BLaER1 treated with 17β-estradiol and CSF1 and Interleukin-3, amounts not matched to agents 10 nM and 100 nM (cell line): ENCODE measurements at regions not wholly inside any gene's neighbourhood (a gene's known extent, or its start where the extent isn't known, plus 50 kb on each side); places are given as distances from the start of the nearest gene placed in this dataset.

Experiments
- H3K27ac ChIP-seq, 11 experiments: shearing (Covaris generic); formaldehyde crosslinking; 2 replicates each; pipeline ENCODE4 v1.8.1; 2022
- H3K27me3 ChIP-seq, 11 experiments: shearing (Covaris generic); formaldehyde crosslinking; 2 replicates each; pipeline ENCODE4 v1.8.1; 2022
- H3K36me3 ChIP-seq, 11 experiments: shearing (Covaris generic); formaldehyde crosslinking; 2 replicates each; pipeline ENCODE4 v1.8.1; 2022
- H3K4me1 ChIP-seq, 10 experiments: shearing (Covaris generic); formaldehyde crosslinking; 2 replicates each; pipeline ENCODE4 v1.8.1; 2022
- H3K4me2 ChIP-seq, 11 experiments: shearing (Covaris generic); formaldehyde crosslinking; 2 replicates each; pipeline ENCODE4 v1.8.1; 2022
- H3K4me3 ChIP-seq, 10 experiments: shearing (Covaris generic); formaldehyde crosslinking; 2 replicates each; pipeline ENCODE4 v1.8.1; 2022
- H3K9ac ChIP-seq, 11 experiments: shearing (Covaris generic); formaldehyde crosslinking; 2 replicates each; pipeline ENCODE4 v1.8.1; 2022
- H3K9me3 ChIP-seq, 11 experiments: shearing (Covaris generic); formaldehyde crosslinking; replicated peaks in 1 of 11; 2 replicates each; pipeline ENCODE4 v1.8.1; 2022
- H4K20me1 ChIP-seq, 11 experiments: shearing (Covaris generic); formaldehyde crosslinking; 2 replicates each; pipeline ENCODE4 v1.8.1; 2022
- Cebpa-rat ChIP-seq, 11 experiments: shearing (Covaris generic); IDR thresholded peaks; 2 replicates each; pipeline ENCODE4 v1.8.1; 2022

DNA sequence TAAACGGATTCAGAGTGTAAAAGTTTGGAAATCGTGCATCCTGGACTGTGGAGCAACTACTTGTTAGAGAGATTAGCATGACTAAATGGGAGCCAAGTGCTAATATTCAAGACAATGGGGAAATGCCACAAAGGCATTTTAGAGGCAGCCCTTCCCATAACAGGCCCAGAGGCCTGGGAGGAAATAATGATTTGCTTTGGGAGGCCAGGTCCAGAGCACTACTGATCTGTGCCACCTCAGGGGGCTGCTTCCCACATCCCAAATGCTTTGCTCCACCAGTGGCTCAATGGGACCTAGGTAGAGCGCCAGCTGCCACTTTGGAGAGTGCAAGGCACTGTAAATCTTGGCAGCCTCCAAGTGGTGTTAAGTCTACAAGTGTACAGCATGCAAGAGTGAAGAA is 91.9 kb upstream of the HSF2 start:
- H3K9me3 ChIP-seq: peaks cover 13 to 24% (median 19%) of the 10 kb centered on the region in 11 experiments
- no peak overlapping the region for H3K4me2 ChIP-seq
- no peaks in the 10 kb centered on the region for H3K4me1 ChIP-seq
- no peaks in the 10 kb centered on the region for H4K20me1 ChIP-seq
- TF ChIP-seq Cebpa-rat (IDR thresholded peaks at IDR 0.05): no peak
- no peak overlapping the region for H3K4me3 ChIP-seq
- H3K27ac ChIP-seq: no peak overlapping the region
- H3K9ac ChIP-seq: no peak overlapping the region
- no peaks in the 10 kb centered on the region for H3K36me3 ChIP-seq
- no peaks in the 10 kb centered on the region for H3K27me3 ChIP-seq

DNA sequence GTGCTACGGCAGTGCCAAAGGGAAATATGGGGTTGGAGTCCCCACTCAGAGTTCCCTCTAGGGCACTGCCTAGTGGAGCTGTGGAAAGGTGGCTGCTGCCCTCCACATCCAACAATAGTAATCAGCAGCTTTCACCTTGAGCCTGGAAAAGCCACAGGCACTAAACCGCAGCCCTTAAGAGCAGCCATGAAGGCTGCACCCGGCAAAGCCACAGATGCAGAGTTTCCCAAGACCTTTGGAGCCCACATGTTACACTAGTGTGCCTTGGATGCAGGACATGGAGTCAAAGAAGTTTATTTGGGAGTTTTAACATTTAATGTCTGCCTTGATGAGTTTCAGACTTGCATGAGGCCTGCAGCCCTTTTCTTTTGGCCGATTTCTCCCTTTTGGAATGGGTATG is 91.4 kb upstream of the HSF2 start:
- no peak overlapping the region for H3K4me2 ChIP-seq
- peaks cover 13 to 24% (median 19%) of the 10 kb centered on the region in 11 experiments for H3K9me3 ChIP-seq
- no peaks in the 10 kb centered on the region for H4K20me1 ChIP-seq
- no peak overlapping the region for H3K9ac ChIP-seq
- H3K4me3 ChIP-seq: no peak overlapping the region
- no peak overlapping the region for H3K27ac ChIP-seq
- H3K4me1 ChIP-seq: no peaks in the 10 kb centered on the region
- no peaks in the 10 kb centered on the region for H3K27me3 ChIP-seq
- no peak for TF ChIP-seq Cebpa-rat (IDR thresholded peaks at IDR 0.05)
- H3K36me3 ChIP-seq: no peaks in the 10 kb centered on the region

DNA sequence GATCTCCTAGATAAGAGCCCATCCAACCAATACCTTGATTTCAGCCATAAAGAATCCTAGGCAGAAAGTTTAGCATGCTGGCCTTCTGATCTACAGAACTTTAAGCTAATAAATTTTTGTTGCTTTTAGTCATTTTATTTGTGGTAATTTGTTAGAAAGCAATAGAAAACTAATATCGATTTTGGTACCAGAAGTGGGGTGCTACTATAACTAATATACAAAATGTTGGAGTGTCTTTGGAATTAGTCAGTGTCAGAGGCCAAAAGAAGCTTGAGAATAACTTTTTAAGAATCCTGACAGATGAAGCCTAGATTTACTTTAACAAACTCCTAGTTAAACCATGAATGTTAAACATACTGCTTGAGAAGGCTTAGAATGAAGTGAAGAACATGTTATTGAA is 83.6 kb upstream of the HSF2 start:
- no peak overlapping the region for H3K27ac ChIP-seq
- H3K9me3 ChIP-seq: peaks cover 10 to 17% (median 13%) of the 10 kb centered on the region in 11 experiments; a peak in 19 of 22 replicates
- no peaks in the 10 kb centered on the region for H3K4me1 ChIP-seq
- H3K27me3 ChIP-seq: no peaks in the 10 kb centered on the region
- no peak overlapping the region for H3K9ac ChIP-seq
- H3K4me2 ChIP-seq: no peak overlapping the region
- H3K36me3 ChIP-seq: no peaks in the 10 kb centered on the region
- H3K4me3 ChIP-seq: no peak overlapping the region
- no peaks in the 10 kb centered on the region for H4K20me1 ChIP-seq
- no peak for TF ChIP-seq Cebpa-rat (IDR thresholded peaks at IDR 0.05)

DNA sequence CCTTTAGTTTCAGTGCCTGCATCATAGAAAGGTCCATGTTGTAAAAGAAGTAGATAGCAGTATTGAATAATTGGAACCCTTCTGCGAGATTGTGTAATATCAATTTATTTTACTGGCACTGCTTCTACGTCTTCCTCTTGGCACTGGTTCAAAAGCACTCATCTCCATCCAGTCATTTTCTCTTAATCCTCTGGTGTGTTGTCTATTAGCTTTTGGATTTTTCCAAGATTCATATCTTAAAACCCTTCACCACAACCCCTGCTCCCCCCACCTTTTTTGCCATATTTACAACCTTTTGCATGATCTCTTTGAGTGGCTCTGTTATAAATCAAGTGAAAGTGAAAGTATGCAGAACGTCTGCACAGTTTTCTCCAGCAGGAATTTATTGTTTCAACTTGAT is 76.6 kb upstream of the HSF2 start:
- H4K20me1 ChIP-seq: no peaks in the 10 kb centered on the region
- TF ChIP-seq Cebpa-rat (IDR thresholded peaks at IDR 0.05): no peak; a peak in 2 of 22 replicates
- H3K4me1 ChIP-seq: peaks cover 5 to 15% (median 11%) of the 10 kb centered on the region in 10 experiments; a peak in 14 of 20 replicates
- H3K9ac ChIP-seq: peak overlapping the region in 3 of 11 experiments; percentile 1 to 5 (median 5); a peak in 1 of 22 replicates
- H3K36me3 ChIP-seq: no peaks in the 10 kb centered on the region
- H3K4me2 ChIP-seq: peak overlapping the region; percentile 53 to 82 (median 69)
- peak overlapping the region in 4 of 11 experiments; percentile 1 to 29 (median 14); a peak in 5 of 22 replicates for H3K27ac ChIP-seq
- H3K4me3 ChIP-seq: peak overlapping the region; percentile 12 to 55 (median 32); a peak in 11 of 20 replicates
- 0 out of 22 replicates have a peak, but pooled peaks cover 0 to 4% (median 0%) of the 10 kb centered on the region in 11 experiments for H3K9me3 ChIP-seq
- no peaks in the 10 kb centered on the region for H3K27me3 ChIP-seq

DNA sequence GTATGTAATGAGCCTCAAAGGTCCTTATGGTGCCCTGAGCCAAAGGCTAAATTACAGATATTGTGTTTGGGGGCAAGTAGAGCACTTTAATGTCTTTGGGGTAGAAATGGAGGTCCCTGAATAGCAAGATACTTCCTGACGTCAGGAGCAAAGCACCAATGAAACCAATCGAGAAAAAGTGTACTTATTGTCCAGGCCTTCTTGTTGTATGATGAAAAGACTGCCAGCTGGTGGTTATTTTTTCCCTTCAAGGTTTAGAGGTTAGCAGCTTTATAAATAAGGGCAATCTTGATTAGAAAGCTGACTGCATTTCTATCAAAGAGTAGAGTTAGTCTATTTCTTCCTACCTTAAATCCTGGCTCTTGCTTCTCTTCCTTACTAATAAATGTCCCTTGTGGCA is 76.1 kb upstream of the HSF2 start:
- Histone ChIP-seq H4K20me1 (no peaks in the 10 kb centered on the region), H3K9ac (0 out of 22 replicates have a peak overlapping the region, but pooled peaks of 1 of the 11 experiments have one; percentile 5), H3K4me3 (peak overlapping the region in 9 of 10 experiments; percentile 12 to 55 (median 34); a peak in 10 of 20 replicates), H3K4me2 (peak overlapping the region; percentile 53 to 82 (median 69)), H3K27me3 (no peaks in the 10 kb centered on the region), H3K27ac (peak overlapping the region in 4 of 11 experiments; percentile 1 to 29 (median 14); a peak in 3 of 22 replicates), H3K36me3 (no peaks in the 10 kb centered on the region), H3K9me3 (0 out of 22 replicates have a peak, but pooled peaks cover 0 to 4% (median 0%) of the 10 kb centered on the region in 11 experiments), H3K4me1 (peaks cover 5 to 15% (median 11%) of the 10 kb centered on the region in 10 experiments; a peak in 14 of 20 replicates)
- no peak for TF ChIP-seq Cebpa-rat (IDR thresholded peaks at IDR 0.05)

DNA sequence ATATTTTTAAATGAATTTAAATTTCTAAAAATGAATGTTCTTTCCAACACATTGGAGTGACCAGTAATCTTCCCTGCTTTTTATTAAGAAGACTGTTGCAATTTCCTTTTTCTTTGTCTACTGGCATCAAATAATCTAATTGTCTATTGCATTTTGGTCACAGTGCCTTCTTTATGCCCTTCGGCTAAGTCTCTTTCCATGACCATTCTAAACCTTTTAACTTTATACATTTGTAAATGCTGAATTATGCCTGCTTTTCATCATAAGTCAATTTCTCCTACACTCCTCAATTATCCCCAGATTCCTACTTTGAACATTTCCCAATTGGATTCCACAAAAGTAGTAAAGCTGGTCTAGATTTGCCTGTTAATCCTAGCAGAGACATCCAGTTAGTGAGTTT is 69.1 kb upstream of the HSF2 start:
- Histone ChIP-seq H3K27me3 (no peaks in the 10 kb centered on the region), H3K4me1 (no peaks in the 10 kb centered on the region), H3K4me2 (no peak overlapping the region), H3K4me3 (no peak overlapping the region), H4K20me1 (no peaks in the 10 kb centered on the region), H3K9ac (no peak overlapping the region), H3K27ac (no peak overlapping the region), H3K36me3 (no peaks in the 10 kb centered on the region), H3K9me3 (0 out of 22 replicates have a peak, but pooled peaks cover 0 to 1% (median 0%) of the 10 kb centered on the region in 11 experiments)
- TF ChIP-seq Cebpa-rat (IDR thresholded peaks at IDR 0.05): no peak

DNA sequence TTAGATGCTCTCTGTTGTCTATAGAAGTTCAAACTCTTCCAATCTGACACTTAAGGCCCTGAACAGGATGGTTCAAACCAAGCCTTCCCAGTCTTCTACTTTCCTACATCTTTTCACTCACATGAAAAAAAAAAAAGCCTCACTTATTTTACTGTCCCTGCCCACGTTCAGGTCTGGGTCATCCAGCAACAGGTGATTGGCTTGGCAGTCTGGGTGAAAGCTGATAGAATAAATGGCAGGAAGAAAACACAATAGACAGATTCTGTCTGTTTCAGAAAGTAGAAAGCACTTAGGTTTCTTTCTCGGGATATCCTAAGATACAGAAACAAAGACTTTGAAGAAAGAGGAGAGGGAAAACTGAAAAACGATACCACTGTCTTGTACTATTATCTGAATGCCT is 61.8 kb upstream of the HSF2 start:
- H3K27me3 ChIP-seq: no peaks in the 10 kb centered on the region

DNA sequence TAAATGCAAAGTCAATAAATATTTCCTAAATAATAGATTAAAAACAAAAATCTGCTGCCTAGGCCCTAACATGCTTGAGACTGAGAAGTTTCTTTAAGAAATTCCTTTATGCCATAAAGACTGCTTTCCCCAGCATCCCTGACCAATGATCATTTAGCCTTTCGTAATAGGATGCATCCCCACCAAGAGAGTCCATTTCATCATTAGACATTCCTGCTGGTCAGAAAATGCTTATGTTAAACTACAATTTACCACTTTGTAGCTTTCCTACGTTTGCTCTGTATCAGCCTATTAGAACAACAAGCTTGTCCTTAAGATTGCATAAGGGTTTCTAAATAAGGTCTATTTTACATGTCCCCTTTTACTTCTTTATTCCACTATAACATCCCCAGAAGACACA is 59.8 kb upstream of the HSF2 start:
- Histone ChIP-seq H4K20me1 (no peaks in the 10 kb centered on the region), H3K27ac (no peak overlapping the region), H3K4me3 (no peak overlapping the region), H3K36me3 (no peaks in the 10 kb centered on the region), H3K27me3 (no peaks in the 10 kb centered on the region), H3K9me3 (no peaks in the 10 kb centered on the region), H3K9ac (no peak overlapping the region), H3K4me2 (no peak overlapping the region), H3K4me1 (no peaks in the 10 kb centered on the region)
- TF ChIP-seq Cebpa-rat (IDR thresholded peaks at IDR 0.05): no peak

More for the DNA sequence above, 61.8 kb upstream of the HSF2 start:
- H3K9me3 ChIP-seq: no peaks in the 10 kb centered on the region
- no peak overlapping the region for H3K9ac ChIP-seq
- H3K27ac ChIP-seq: no peak overlapping the region
- H3K4me1 ChIP-seq: no peaks in the 10 kb centered on the region
- H3K4me2 ChIP-seq: no peak overlapping the region
- no peak overlapping the region for H3K4me3 ChIP-seq
- no peaks in the 10 kb centered on the region for H3K36me3 ChIP-seq
- TF ChIP-seq Cebpa-rat (IDR thresholded peaks at IDR 0.05): no peak
- no peaks in the 10 kb centered on the region for H4K20me1 ChIP-seq

DNA sequence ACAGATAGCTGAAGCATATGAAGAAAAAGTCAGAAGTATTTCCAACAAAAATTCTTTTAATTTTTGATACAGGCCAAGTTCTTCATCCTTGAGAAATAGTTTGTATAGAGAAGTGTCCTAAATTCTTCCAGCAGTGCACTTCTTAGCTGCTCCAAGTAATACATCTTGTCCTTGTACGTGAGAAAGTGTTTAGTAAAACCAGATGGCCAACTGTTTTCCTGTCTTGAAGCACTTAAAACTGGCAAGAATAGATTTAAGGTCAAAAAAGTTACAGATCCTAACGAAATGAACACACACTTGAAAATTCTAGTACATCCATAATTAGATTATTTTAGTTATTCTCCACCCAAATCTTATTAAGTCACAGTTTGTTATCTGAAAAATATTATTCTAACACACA is 52.2 kb upstream of the HSF2 start:
- H4K20me1 ChIP-seq: no peaks in the 10 kb centered on the region
- H3K27me3 ChIP-seq: no peaks in the 10 kb centered on the region
- H3K4me1 ChIP-seq: no peaks in the 10 kb centered on the region
- no peak overlapping the region for H3K4me2 ChIP-seq
- no peaks in the 10 kb centered on the region for H3K36me3 ChIP-seq
- no peak overlapping the region for H3K4me3 ChIP-seq
- H3K9me3 ChIP-seq: no peaks in the 10 kb centered on the region
- no peak for TF ChIP-seq Cebpa-rat (IDR thresholded peaks at IDR 0.05)
- no peak overlapping the region for H3K9ac ChIP-seq
- no peak overlapping the region for H3K27ac ChIP-seq

DNA sequence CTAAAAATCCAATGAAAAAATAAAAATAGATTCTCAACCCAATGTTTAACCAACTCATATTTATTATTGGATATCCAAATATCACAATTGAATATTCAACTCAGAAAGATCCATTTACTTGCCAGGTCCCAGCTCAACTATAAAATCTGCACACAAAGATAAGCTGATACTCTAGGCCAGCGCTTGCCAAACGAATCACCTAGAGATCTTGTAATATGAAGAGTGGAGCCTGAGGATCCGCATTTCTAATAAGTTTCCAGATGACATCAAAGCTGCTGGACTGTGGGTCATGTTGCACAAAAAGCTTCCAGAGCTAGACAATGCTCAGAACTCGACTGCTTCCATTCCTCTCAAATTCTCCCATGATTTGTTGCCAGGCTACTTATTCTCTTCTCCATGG is 51.7 kb upstream of the HSF2 start:
- Histone ChIP-seq H3K4me1 (no peaks in the 10 kb centered on the region), H3K27ac (no peak overlapping the region), H3K4me2 (no peak overlapping the region), H3K36me3 (no peaks in the 10 kb centered on the region), H3K9ac (no peak overlapping the region), H3K4me3 (no peak overlapping the region), H3K27me3 (no peaks in the 10 kb centered on the region), H3K9me3 (no peaks in the 10 kb centered on the region), H4K20me1 (no peaks in the 10 kb centered on the region)
- TF ChIP-seq Cebpa-rat (IDR thresholded peaks at IDR 0.05): no peak
